ENCODE measurements at regions not wholly inside any gene's neighbourhood (a gene's known extent, or its start where the extent isn't known, plus 50 kb on each side); places are given as distances from the start of the nearest gene placed in this dataset.

DNA sequence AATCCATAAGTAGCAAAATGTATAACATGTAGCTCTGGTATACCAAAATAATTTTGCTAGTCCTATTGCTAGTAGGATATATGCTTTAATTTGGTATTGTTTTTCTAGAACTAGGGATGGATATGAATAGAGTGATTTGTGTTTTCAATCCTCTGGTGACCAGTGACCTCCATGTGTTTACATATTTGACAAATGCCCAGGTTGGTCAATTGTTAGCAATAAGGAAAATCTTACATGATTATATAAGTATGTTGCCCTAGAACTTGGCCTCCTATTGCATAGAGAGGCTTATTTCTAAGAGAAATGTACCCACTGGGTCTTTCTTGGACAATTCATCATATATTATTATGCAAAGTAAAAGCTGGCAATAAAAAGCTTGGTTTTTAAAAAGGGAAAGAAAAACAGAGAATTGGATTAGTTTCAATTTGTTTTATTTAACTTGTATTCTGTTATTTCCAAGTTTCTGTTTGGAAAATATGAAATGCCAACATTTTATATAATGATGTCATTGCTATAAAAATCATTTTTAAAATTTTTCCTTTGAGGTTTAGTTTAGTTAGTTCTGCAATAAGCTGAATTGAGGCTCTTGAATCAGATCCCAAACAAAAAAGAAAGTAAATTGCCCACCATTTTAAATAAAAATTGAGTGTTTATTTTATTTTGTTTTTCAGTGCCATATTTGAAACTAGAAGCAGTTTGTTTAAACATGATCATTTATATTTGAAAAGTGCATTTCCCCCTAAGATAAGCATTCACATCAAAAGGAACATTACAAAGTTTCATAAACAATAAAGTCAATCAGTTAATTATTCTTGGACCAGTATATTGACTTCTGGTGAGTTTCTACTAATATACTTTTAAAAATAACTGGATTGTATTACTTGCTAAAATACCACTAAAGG, 210.9 kb downstream of the ZC3H11B start:
- no peak overlapping the region for H3K4me3 ChIP-seq
- H3K36me3 Mint-ChIP-seq: no peaks in the 10 kb centered on the region
- no peak overlapping the region for H3K4me3 Mint-ChIP-seq
- DNase-seq (ENCODE audit: low spot score): no peak
- no peaks in the 10 kb centered on the region for H4K20me1 ChIP-seq (ENCODE audit: low read depth)
- H3K27me3 ChIP-seq: no peaks in the 10 kb centered on the region
- H3K27ac Mint-ChIP-seq: no peak overlapping the region
- H3K4me1 ChIP-seq: no peaks in the 10 kb centered on the region
- no peaks in the 10 kb centered on the region for H3K79me2 ChIP-seq (ENCODE audit: low read depth)
- H3K27ac ChIP-seq: no peak overlapping the region
- H2AFZ ChIP-seq (replicated peaks): no peak overlapping the region
- TF ChIP-seq, protein P1, sequence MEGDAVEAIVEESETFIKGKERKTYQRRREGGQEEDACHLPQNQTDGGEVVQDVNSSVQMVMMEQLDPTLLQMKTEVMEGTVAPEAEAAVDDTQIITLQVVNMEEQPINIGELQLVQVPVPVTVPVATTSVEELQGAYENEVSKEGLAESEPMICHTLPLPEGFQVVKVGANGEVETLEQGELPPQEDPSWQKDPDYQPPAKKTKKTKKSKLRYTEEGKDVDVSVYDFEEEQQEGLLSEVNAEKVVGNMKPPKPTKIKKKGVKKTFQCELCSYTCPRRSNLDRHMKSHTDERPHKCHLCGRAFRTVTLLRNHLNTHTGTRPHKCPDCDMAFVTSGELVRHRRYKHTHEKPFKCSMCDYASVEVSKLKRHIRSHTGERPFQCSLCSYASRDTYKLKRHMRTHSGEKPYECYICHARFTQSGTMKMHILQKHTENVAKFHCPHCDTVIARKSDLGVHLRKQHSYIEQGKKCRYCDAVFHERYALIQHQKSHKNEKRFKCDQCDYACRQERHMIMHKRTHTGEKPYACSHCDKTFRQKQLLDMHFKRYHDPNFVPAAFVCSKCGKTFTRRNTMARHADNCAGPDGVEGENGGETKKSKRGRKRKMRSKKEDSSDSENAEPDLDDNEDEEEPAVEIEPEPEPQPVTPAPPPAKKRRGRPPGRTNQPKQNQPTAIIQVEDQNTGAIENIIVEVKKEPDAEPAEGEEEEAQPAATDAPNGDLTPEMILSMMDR (IDR thresholded peaks at IDR 0.05): no peak
- TF ChIP-seq EZH2phosphoT487 (IDR thresholded peaks at IDR 0.05) (no peak), EZH2 (IDR thresholded peaks at IDR 0.05) (no peak)
- no peaks in the 10 kb centered on the region for H3K9me3 ChIP-seq (ENCODE audit: low read depth)
- peaks cover 14% of the 10 kb centered on the region for H3K9me3 Mint-ChIP-seq
- H3F3A ChIP-seq (ENCODE audit: low read depth): no peaks in the 10 kb centered on the region
- no peaks in the 10 kb centered on the region for H3K36me3 ChIP-seq
- H3K9ac ChIP-seq: no peak overlapping the region
- H3K27me3 Mint-ChIP-seq (ENCODE audit: insufficient read depth, low read depth): peaks cover 2% of the 10 kb centered on the region
- H3K4me2 ChIP-seq: no peak overlapping the region
- peaks cover 14% of the 10 kb centered on the region for H3K4me1 Mint-ChIP-seq

DNA sequence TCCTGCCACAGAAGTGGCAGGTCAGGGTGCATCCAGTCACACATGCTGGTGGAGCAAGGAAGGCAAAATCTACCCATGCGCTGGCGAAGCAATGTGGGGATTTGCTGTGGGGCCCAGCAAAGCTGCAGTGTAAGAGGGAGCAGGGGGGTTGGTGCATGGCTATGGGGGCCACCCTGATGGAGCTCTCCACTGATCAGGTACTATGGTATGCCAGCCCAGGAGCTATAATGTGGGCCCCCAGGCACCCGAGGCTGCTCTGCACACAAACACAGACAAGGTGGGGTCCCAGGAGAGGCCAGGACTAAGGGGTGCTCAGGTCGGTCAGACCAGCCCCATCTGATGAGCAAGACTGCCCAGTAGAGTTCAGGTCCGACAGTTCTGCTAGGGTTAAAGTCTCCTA, 213.5 kb downstream of the ZC3H11B start:
- DNase-seq (ENCODE audit: low spot score): no peak
- H3K27ac Mint-ChIP-seq: no peak overlapping the region
- H3K4me1 Mint-ChIP-seq: no peaks in the 10 kb centered on the region
- H3K4me1 ChIP-seq: no peaks in the 10 kb centered on the region
- no peak overlapping the region for H3K4me2 ChIP-seq
- H2AFZ ChIP-seq (replicated peaks): no peak overlapping the region
- H3K36me3 Mint-ChIP-seq: peaks cover 2% of the 10 kb centered on the region
- no peak overlapping the region for H3K27ac ChIP-seq
- no peaks in the 10 kb centered on the region for H3F3A ChIP-seq (ENCODE audit: low read depth)
- H4K20me1 ChIP-seq (ENCODE audit: low read depth): no peaks in the 10 kb centered on the region
- peaks cover 2% of the 10 kb centered on the region for H3K27me3 Mint-ChIP-seq (ENCODE audit: insufficient read depth, low read depth)
- H3K9me3 Mint-ChIP-seq: peaks cover 27% of the 10 kb centered on the region
- H3K4me3 ChIP-seq: no peak overlapping the region
- H3K27me3 ChIP-seq: no peaks in the 10 kb centered on the region
- no peak overlapping the region for H3K4me3 Mint-ChIP-seq
- no peaks in the 10 kb centered on the region for H3K79me2 ChIP-seq (ENCODE audit: low read depth)
- no peak overlapping the region for H3K9ac ChIP-seq
- TF ChIP-seq, protein P1 (IDR thresholded peaks at IDR 0.05): no peak
- TF ChIP-seq EZH2 (IDR thresholded peaks at IDR 0.05): no peak
- TF ChIP-seq EZH2phosphoT487 (IDR thresholded peaks at IDR 0.05): no peak
- H3K36me3 ChIP-seq: no peaks in the 10 kb centered on the region
- no peaks in the 10 kb centered on the region for H3K9me3 ChIP-seq (ENCODE audit: low read depth)

DNA sequence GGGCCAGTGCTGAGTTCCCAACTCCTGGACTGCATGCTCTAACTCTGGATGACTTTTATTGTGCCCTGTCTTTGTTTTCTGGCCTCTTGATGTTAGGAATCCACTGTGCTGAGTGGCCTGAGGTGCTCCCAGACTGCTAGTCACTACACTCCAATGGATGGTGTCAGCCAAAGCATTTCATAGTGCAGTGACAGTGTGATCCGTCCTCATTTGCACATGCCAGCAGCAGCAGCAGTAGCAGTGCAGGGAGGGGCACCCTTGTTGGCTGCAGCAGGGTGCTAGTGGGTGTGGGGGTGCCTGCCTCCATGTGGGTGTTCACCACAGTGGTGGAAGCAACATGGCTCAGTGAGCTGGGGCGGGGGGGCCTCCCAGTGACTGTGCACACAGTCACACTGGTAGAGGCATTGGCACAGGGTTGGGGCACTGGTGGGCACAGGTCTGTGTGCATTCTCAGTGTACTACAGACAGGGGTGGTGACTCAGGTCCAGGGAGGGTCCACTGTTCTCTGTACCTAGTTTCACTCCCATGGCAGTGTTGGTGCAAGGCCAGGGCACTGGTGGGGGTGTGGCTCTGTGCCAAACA, 214.0 kb downstream of the ZC3H11B start:
- H3K27ac Mint-ChIP-seq: no peak overlapping the region
- no peak overlapping the region for H3K4me3 ChIP-seq
- H3K9ac ChIP-seq: no peak overlapping the region
- H3F3A ChIP-seq (ENCODE audit: low read depth): no peaks in the 10 kb centered on the region
- no peaks in the 10 kb centered on the region for H3K79me2 ChIP-seq (ENCODE audit: low read depth)
- no peak overlapping the region for H3K27ac ChIP-seq
- peaks cover 27% of the 10 kb centered on the region for H3K9me3 Mint-ChIP-seq
- H3K4me2 ChIP-seq: no peak overlapping the region
- peaks cover 2% of the 10 kb centered on the region for H3K36me3 Mint-ChIP-seq
- peaks cover 2% of the 10 kb centered on the region for H3K27me3 Mint-ChIP-seq (ENCODE audit: insufficient read depth, low read depth)
- no peaks in the 10 kb centered on the region for H3K36me3 ChIP-seq
- no peaks in the 10 kb centered on the region for H3K4me1 ChIP-seq
- H2AFZ ChIP-seq (replicated peaks): no peak overlapping the region
- no peaks in the 10 kb centered on the region for H3K4me1 Mint-ChIP-seq
- H3K27me3 ChIP-seq: no peaks in the 10 kb centered on the region
- H3K9me3 ChIP-seq (ENCODE audit: low read depth): no peaks in the 10 kb centered on the region
- no peaks in the 10 kb centered on the region for H4K20me1 ChIP-seq (ENCODE audit: low read depth)
- DNase-seq (ENCODE audit: low spot score): no peak
- no peak overlapping the region for H3K4me3 Mint-ChIP-seq
- no peak for TF ChIP-seq EZH2phosphoT487 (IDR thresholded peaks at IDR 0.05)
- TF ChIP-seq, protein P1 (IDR thresholded peaks at IDR 0.05): no peak
- TF ChIP-seq EZH2 (IDR thresholded peaks at IDR 0.05): no peak

All from neural progenitor cell (in vitro differentiated cells).